A673 (cell line): ENCODE measurements at regions not wholly inside any gene's neighbourhood (a gene's known extent, or its start where the extent isn't known, plus 50 kb on each side); places are given as distances from the start of the nearest gene placed in this dataset.

Experiments used
- BruUV-seq: library from RNA; stranded (reverse); fragments of 400-500 nt; replicated peaks from 2 replicates; lab custom pipeline; 2021; lab: Mats Ljungman, UMichigan
- CTCF ChIA-PET: fragments of 300-600 bp; sonication (Branson Sonifier 250); formaldehyde crosslinking; loops from one replicate; lab custom pipeline; 2022; ENCODE audit warnings: antibody characterized with exemption; lab: Charles Lee
- POLR2A ChIA-PET: fragments of 300-600 bp; sonication (Branson Sonifier 250); formaldehyde crosslinking; loops from one replicate; lab custom pipeline; 2022; ENCODE audit warnings: antibody characterized with exemption; ENCODE audit not compliant: low non-redundant PET; lab: Charles Lee
- DNase-seq: peaks from one replicate; pipeline ENCODE4 v3.0.0-alpha.2; 2015; ENCODE audit warnings: low spot score
- H3K27ac ChIP-seq: fragments of 200-600 bp; sonication (generic); 2 replicates; pipeline ENCODE4 v1.5.1; 2016; ENCODE audit warnings: mixed run types, low read depth, mild to moderate bottlenecking, mixed read lengths, antibody characterized with exemption, low read length; ENCODE audit not compliant: poor library complexity, severe bottlenecking
- H3K27me3 ChIP-seq: fragments of 200-600 bp; sonication (generic); replicated peaks from 2 replicates; pipeline ENCODE4 v1.6.1; 2017; ENCODE audit warnings: mixed run types, low read depth, mild to moderate bottlenecking, mixed read lengths, antibody characterized with exemption, low read length; ENCODE audit not compliant: insufficient read depth, poor library complexity
- H3K36me3 ChIP-seq: fragments of 200-600 bp; sonication (generic); 2 replicates; pipeline ENCODE4 v1.6.1; 2016; ENCODE audit warnings: mixed run types, mild to moderate bottlenecking, mixed read lengths, antibody characterized with exemption, low read length; ENCODE audit not compliant: insufficient read depth, poor library complexity, severe bottlenecking
- H3K4me1 ChIP-seq: fragments of 200-600 bp; sonication (generic); 2 replicates; pipeline ENCODE4 v1.6.1; 2017; ENCODE audit warnings: mixed run types, mild to moderate bottlenecking, mixed read lengths, antibody characterized with exemption, low read length; ENCODE audit not compliant: insufficient read depth, poor library complexity, severe bottlenecking
- H3K4me3 ChIP-seq: fragments of 200-600 bp; sonication (generic); 2 replicates; pipeline ENCODE4 v1.5.1; 2016; ENCODE audit warnings: low read depth, mixed run types, mild to moderate bottlenecking, mixed read lengths, low read length; ENCODE audit not compliant: poor library complexity, severe bottlenecking
- H3K9me3 ChIP-seq: fragments of 200-600 bp; sonication (generic); 2 replicates; pipeline ENCODE4 v1.6.1; 2016; ENCODE audit warnings: mixed run types, low read depth, mild to moderate bottlenecking, mixed read lengths, antibody characterized with exemption, low read length; ENCODE audit not compliant: poor library complexity, severe bottlenecking
- CTCF ChIP-seq: fragments of 300-800, 200-600 bp; sonication (generic); conservative IDR thresholded peaks from 2 replicates; pipeline ENCODE4 v1.5.1; 2017; ENCODE audit warnings: low read depth, mild to moderate bottlenecking, antibody characterized with exemption, low read length, moderate library complexity, mixed read lengths
- EZH2 ChIP-seq: fragments of 200-600 bp; sonication (generic); IDR thresholded peaks from 2 replicates; pipeline ENCODE4 v1.6.1; 2017; ENCODE audit warnings: borderline replicate concordance, low read depth, mild to moderate bottlenecking, mixed read lengths, antibody characterized with exemption, low read length; ENCODE audit not compliant: poor library complexity, severe bottlenecking
- intact Hi-C: fragments of 100-400 bp; cut with micrococcal nuclease; formaldehyde crosslinking; loops from one replicate; pipeline ENCODE4 v1.10.0; 2022; ENCODE audit not compliant: unreplicated experiment

GRCh38 chr12:84636801-84637290 is 275.8 kb downstream of the SLC6A15 start:
- ChIA-PET CTCF (no interaction called here), POLR2A (no interaction called here)
- no peak for DNase-seq
- H3K27ac ChIP-seq, result no peak overlapping the region
- no peaks in the 10 kb centered on the region for H3K36me3 ChIP-seq
- BruUV-seq, result no TSS peak
- intact Hi-C loops, result no loop called here
- TF ChIP-seq EZH2, result no peak
- no peak for TF ChIP-seq CTCF
- H3K9me3 ChIP-seq, result no peaks in the 10 kb centered on the region
- no peaks in the 10 kb centered on the region for H3K27me3 ChIP-seq
- H3K4me1 ChIP-seq, result peaks cover under 1% of the 10 kb centered on the region
- no peak overlapping the region for H3K4me3 ChIP-seq

GRCh38 chr12:84634526-84634925 is 278.1 kb downstream of the SLC6A15 start:
- Histone ChIP-seq H3K4me1 (no peaks in the 10 kb centered on the region), H3K27ac (no peak overlapping the region), H3K9me3 (no peaks in the 10 kb centered on the region), H3K27me3 (no peaks in the 10 kb centered on the region), H3K36me3 (no peaks in the 10 kb centered on the region), H3K4me3 (no peak overlapping the region)
- no peak for DNase-seq
- no TSS peak for BruUV-seq
- ChIA-PET CTCF (no interaction called here), POLR2A (no interaction called here)
- TF ChIP-seq CTCF (no peak), EZH2 (no peak)
- intact Hi-C loops, result no loop called here

DNA sequence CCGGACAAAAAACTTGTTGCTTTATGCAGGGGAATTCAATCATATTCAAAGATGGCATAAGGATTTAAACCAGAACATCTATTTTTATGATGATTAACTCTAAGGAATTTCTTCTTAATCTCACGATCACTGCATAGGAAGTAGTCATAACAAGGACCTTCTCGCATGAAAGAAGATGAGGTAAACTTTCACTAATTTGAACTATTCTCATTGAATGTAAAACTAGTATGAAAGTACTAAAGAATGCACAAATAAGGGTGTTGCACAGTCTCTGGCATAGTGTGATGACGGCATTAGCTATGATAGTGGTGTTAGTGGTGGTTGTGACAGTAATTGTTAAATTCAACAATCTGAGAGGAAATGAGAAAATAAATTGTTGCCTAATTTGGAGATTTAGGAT is 280.0 kb downstream of the SLC6A15 start:
- Histone ChIP-seq H3K27ac (no peak overlapping the region), H3K9me3 (no peaks in the 10 kb centered on the region), H3K36me3 (no peaks in the 10 kb centered on the region), H3K4me3 (no peak overlapping the region), H3K4me1 (no peaks in the 10 kb centered on the region), H3K27me3 (no peaks in the 10 kb centered on the region)
- no peak for DNase-seq
- POLR2A ChIA-PET, result no interaction called here
- intact Hi-C loops, result no loop called here
- CTCF ChIA-PET, result no interaction called here
- BruUV-seq, result no TSS peak
- TF ChIP-seq EZH2 (no peak), CTCF (no peak)
